H1 (cell line): ENCODE measurements at regions not wholly inside any gene's neighbourhood (a gene's known extent, or its start where the extent isn't known, plus 50 kb on each side); places are given as distances from the start of the nearest gene placed in this dataset.

ENCODE experiments used
- EZH2 ChIP-seq: fragments of 200-600 bp; sonication (generic); IDR thresholded peaks from 2 replicates; pipeline ENCODE4 v1.7.1; 2012; ENCODE audit warnings: low read depth, mild to moderate bottlenecking, moderate library complexity, low read length, inconsistent platforms; ENCODE audit not compliant: severe bottlenecking
- FOSL1 ChIP-seq: IDR thresholded peaks from 2 replicates; pipeline ENCODE4 v1.6.1; 2011; ENCODE audit warnings: mild to moderate bottlenecking, low read depth, low read length, moderate library complexity; ENCODE audit not compliant: insufficient read depth
- PHF8 ChIP-seq: fragments of 200-600 bp; sonication (generic); conservative IDR thresholded peaks from 2 replicates; pipeline ENCODE4 v1.7.1; 2012; ENCODE audit warnings: low read depth, mild to moderate bottlenecking, inconsistent platforms, low read length, moderate library complexity
- TF ChIP-seq, protein P1 (sequence below), 3 experiments: IDR thresholded peaks; 1 replicate in 2 of 3; 2 replicates in 1 of 3; pipeline versions ENCODE4 v1.5.1 to v1.6.1; 2011; ENCODE audit warnings: low read length in 3 of 3, mild to moderate bottlenecking in 3 of 3, inconsistent platforms in 2 of 3, low read depth in 1 of 3, moderate library complexity in 1 of 3; ENCODE audit not compliant: insufficient read depth in 1 of 3; ENCODE audit errors: control extremely low read depth in 1 of 3

DNA sequence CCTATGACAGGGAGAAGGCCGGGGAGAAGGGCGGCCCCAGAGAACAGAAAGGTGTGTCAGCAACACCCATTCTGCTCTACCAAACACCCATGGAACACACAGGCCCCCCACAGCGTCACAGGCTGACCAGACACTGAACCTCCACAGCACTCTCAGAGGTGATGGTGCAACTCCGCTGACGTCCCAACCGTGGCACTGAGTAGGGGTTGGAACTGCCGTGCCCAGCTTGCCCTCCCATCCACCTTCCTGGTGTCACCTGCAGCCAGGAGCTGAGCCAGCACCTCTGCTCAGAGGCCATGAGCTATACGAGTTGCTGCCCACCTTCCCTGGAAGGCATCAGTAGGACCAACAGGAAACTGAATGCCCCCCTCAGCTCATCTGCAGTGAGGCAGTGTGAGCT is 412.9 kb upstream of the SALL3 start (continued):
- no peak for TF ChIP-seq FOSL1
- TF ChIP-seq PHF8, result no peak
- TF ChIP-seq, protein P1, sequence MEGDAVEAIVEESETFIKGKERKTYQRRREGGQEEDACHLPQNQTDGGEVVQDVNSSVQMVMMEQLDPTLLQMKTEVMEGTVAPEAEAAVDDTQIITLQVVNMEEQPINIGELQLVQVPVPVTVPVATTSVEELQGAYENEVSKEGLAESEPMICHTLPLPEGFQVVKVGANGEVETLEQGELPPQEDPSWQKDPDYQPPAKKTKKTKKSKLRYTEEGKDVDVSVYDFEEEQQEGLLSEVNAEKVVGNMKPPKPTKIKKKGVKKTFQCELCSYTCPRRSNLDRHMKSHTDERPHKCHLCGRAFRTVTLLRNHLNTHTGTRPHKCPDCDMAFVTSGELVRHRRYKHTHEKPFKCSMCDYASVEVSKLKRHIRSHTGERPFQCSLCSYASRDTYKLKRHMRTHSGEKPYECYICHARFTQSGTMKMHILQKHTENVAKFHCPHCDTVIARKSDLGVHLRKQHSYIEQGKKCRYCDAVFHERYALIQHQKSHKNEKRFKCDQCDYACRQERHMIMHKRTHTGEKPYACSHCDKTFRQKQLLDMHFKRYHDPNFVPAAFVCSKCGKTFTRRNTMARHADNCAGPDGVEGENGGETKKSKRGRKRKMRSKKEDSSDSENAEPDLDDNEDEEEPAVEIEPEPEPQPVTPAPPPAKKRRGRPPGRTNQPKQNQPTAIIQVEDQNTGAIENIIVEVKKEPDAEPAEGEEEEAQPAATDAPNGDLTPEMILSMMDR (IDR thresholded peaks at IDR 0.05; ENCODE audit: control extremely low read depth in 1 of 3, insufficient read depth in 1 of 3, low read depth in 1 of 3, low read length in 3 of 3), result no peak
- TF ChIP-seq EZH2, result no peak
